Fibroblast of the aortic adventitia (primary cell): ENCODE measurements at regions not wholly inside any gene's neighbourhood (a gene's known extent, or its start where the extent isn't known, plus 50 kb on each side); places are given as distances from the start of the nearest gene placed in this dataset.

ENCODE experiments used
- DNase-seq: peaks from one replicate; pipeline ENCODE4 v3.0.0-alpha.2; 2010; ENCODE audit warnings: low read depth
- H3K4me3 ChIP-seq: 2 replicates; pipeline ENCODE4 v1.5.1; 2011; ENCODE audit warnings: low read depth, mild to moderate bottlenecking, control low read depth, low read length, moderate library complexity
- CTCF ChIP-seq: IDR thresholded peaks from 2 replicates; pipeline ENCODE4 v1.5.1; 2011; ENCODE audit warnings: mild to moderate bottlenecking, low read length, control low read depth, inconsistent platforms; ENCODE audit not compliant: insufficient read depth

GRCh38 chr1:29825941-29826415 lies 589.7 kb downstream of the PTPRU start:
- no peak for DNase-seq
- no peak overlapping the region for H3K4me3 ChIP-seq
- TF ChIP-seq CTCF: no peak

GRCh38 chr1:29825274-29825940 lies 589.1 kb downstream of the PTPRU start:
- no peak for TF ChIP-seq CTCF
- H3K4me3 ChIP-seq: no peak overlapping the region
- no peak for DNase-seq

- H3K4me3 ChIP-seq: no peak overlapping the region
- no peak for TF ChIP-seq CTCF
- DNase-seq: no peak
These were observed 588.4 kb downstream of the PTPRU start for GRCh38 chr1:29824511-29825273.

- TF ChIP-seq CTCF: no peak
- no peak for DNase-seq
- H3K4me3 ChIP-seq: no peak overlapping the region
These were observed 587.7 kb downstream of the PTPRU start for GRCh38 chr1:29824025-29824424.

- no peak for DNase-seq
- no peak for TF ChIP-seq CTCF
- H3K4me3 ChIP-seq: no peak overlapping the region
These were observed 587.2 kb downstream of the PTPRU start for GRCh38 chr1:29823561-29823960.

GRCh38 chr1:29821605-29822004 lies 585.3 kb downstream of the PTPRU start:
- DNase-seq: no peak
- TF ChIP-seq CTCF: no peak
- H3K4me3 ChIP-seq: no peak overlapping the region

- TF ChIP-seq CTCF: no peak
- H3K4me3 ChIP-seq: no peak overlapping the region
- no peak for DNase-seq
These were observed 584.1 kb downstream of the PTPRU start for GRCh38 chr1:29820401-29820800.
